GM21367 (cell line): ENCODE measurements at regions not wholly inside any gene's neighbourhood (a gene's known extent, or its start where the extent isn't known, plus 50 kb on each side); places are given as distances from the start of the nearest gene placed in this dataset.
"Not testable (repeated sequence)": the region's sequence is repeated elsewhere in the genome, so short reads cannot be mapped to it uniquely, and the experiment has no call there.

Experiments
- ATAC-seq: cut with Tn5 transposase; IDR thresholded peaks from one replicate; pipeline ENCODE4 v1.9.1; 2021; ENCODE audit not compliant: unreplicated experiment

DNA sequence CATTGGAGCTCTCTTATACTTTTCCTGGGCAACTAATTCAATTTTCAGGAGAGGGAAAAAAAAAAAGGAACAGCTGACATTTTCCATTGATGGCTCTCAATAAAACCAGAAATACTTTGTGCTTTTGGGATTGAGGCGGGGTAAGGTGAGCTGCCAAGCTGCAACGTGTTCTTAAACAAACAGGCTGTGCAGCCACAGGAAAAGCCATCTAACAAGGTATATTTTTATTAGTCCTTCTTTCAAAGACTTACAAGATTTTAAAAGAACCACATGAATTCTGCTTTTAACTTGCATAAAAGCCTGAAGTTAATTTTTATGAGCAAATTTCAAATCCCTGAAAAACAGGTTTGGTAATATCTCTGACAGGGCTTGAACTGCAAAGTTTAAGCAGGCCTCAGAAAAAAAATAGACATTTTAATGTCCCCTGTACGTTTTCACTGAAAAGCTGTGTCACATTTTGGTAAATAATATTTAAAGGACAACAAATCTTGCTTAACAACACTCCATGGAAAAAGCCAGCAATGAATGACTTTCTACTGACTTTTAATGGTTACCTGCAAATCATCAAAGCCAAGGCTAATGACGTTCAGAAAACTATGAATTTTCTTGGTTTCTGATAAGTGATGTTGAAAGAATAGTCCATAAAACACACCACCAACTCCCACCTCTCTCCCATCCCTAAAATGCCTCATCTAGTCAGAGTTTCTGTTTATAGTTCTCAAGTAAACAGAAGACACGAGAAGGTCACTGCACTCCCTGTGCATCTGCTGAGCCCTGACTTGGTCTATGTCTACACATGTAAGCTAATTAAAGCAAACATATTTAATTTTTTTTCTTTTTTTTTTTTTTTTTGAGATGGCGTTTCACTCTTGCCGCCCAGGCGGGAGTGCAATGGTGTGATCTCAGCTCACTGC lies 433.6 kb downstream of the PIK3R1 start:
- ATAC-seq: no peak

DNA sequence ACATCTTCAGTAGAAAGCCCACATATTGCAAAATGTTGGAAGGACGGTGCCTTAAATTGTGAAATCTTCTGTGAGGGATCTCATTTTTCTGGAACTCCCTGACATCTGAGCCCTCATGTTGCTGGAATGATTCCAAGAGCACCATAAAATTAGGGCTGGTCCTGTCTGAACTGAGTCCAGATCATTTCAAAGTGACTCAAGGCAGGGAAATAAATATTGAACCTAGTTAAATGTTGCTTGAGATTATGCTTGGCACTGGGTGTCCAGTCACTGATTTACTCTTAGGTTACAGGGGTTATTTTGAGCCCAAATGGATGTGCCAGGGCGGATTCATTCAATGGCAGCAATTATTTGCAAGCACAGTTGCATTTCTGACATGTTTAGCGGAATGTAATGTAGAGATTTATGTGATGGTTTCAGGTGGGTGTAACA lies 437.0 kb downstream of the PIK3R1 start:
- no peak for ATAC-seq

DNA sequence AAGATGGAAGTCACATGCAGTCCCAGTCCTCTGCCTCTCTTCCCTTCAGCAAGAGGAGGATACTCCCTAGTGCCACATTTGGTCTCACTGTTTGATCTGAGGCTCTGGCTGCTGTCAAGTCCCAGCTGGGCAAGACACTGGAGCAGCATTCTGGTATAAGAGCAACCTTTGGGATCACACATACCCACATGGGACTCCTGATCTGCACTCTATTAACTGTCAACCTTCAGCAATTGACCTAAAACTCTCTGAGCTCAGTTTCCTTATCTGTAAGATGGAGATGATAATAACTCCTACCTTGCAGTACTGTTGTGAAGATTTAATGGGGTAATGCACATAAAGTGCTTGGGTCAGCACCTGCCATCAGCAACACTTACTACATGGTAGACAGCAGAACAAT lies 437.9 kb downstream of the PIK3R1 start:
- no peak for ATAC-seq

DNA sequence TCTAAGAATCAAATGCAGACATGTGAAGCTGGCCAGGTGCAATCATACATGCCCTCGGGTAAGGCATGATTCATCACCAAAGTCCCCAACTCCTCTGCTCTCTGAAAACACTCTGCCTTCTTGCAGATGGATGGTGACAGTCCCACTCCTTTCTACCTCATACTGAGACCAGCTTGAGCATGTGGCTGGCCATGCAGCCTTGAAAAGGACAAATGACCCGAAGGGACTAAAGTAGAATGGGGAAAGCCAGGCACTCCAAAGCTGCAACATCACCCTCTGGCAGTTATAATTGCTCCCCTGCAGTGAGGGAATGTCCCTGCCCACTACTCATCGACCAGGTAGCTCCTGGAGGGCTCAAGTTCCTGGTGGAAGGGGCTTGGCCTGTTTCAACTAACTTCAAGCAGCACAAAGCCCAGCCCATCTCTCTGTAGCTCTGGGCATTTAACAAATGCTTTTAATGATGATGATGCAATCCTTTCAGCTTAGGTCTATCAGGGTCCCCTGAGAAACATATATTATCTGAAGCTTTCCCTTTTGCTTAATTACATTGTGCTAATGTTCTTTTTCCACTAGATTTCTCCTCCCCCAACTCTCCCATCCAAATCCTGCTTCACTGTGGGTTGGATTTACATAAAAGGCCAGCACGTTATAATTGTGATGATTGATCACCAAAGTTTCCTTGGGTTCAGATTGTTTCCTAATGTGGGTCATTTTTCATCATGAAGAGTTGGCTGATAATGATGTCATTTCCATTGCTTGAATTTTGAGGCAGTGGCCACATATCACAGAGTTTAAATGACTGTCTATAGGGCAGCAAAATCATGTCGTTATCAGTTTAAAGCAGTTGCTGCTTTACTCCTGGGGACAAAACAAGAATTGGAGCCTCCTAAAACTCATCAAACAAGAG lies 436.5 kb upstream of the SLC30A5 start:
- no peak for ATAC-seq

DNA sequence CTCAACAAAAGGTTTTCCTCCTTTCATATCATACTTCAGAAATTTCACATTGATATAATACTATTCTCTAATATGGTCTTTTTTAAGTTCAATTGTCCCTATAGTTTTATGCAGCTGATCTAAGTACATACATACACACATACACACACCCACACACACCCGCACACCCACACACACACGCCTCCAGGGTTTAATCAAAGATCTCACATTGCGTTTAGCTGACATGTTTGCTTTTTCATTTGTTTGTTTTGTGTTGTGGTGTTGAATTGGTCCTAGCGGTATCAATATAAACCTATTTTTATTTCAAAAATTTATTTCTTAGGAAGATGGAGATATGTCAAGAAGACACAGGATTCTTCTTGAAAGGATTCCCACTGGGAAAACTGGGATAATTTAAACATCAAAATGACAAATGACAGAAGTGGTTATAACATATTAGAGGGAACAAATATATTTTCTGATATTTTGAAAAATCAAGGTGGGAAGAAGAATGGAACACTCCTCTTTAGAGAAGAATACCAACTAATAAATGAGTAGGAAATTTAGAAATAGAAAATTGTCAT lies 434.9 kb upstream of the SLC30A5 start:
- ATAC-seq: no peak

DNA sequence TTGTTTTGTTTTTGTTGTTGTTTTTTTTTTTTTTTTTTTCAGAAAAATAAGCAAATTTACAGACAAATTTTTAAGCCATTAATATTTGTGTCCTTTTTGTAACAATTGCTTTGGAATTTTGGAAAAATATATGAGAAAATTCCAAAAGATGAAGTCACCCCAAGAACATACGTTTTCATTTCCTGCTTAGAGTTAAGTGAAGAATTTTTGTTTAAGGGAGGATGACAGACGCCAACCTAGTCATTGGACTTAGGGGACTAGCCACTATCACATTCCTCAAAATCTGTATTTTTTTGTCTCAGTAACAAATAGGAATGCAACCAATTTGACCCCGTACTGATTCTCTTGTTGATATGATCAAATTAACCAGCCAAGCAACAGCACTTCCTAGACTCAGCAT lies 433.9 kb upstream of the SLC30A5 start:
- no peak for ATAC-seq

DNA sequence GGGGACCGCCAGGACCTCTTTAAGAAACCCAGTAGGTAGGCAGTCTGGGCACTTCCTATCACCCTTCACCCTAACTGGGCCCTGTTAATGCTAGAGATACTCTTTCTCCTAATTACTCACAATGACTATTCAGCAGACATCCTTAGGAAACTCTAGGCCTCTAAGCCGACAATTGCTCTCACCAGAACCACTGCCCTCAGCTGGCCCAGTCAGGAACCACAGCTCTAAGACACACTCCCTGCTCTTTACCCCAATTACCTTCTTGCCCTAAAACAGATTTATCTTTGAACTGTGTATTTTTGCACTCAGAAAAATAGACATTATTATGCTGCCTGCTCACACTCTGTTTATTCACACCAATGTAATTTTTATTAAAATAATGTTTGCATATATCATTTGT lies 432.6 kb upstream of the SLC30A5 start:
- ATAC-seq: peak; percentile 53

DNA sequence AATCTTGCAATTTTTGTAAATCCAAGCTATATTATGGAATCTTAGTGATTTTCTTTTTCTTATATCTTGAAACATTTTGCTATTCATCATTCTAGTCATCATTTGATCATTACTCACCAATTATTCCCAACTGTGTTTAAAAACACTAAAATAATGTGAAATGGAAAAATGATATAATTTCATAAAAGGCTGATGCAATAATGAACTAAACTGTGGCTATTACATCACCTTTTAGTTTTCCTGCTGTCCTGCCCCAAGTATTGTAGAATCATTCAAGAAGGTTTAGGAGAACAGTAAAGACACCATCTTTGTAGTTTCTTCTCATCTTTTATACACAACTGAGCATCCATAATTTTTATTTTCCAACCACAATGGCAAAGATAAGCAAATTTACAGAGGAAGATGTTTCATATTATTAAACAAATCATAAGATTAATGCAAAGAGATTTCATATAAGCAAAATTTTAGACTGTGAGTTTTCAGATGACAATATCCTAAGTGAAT lies 431.0 kb upstream of the SLC30A5 start:
- no peak for ATAC-seq

DNA sequence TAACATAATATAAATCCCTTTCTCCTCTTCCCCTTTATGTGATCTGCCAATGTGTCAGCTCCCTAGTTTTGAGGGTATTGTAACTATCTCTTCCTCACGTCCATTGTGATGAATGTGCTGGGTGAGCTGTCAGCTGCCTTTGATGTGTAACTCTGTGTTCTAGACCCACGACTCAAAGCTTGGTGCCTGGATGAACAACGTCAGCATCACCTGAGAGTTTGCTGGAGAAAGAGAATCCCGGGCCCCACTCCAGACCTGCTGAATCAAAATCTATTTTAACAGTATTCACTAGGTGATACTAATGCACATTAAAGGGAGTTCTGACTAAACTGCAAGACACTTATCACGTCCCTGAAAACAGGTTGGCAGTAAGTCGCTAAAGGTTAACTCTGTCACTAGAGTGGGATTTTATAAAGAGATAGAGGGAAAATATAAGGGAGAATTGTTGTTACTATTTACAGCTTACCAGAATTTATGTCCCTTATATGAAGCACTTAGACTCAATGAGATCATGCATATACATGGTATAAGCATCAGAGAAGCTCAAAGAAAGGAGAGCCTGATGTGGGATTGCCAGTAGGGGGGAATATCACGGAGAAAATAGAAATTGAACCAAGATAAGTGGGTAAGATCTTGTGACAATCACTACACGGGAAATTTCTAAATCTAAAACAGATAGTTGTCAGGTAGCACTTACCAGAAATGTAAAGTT lies 423.8 kb upstream of the SLC30A5 start:
- no peak for ATAC-seq

DNA sequence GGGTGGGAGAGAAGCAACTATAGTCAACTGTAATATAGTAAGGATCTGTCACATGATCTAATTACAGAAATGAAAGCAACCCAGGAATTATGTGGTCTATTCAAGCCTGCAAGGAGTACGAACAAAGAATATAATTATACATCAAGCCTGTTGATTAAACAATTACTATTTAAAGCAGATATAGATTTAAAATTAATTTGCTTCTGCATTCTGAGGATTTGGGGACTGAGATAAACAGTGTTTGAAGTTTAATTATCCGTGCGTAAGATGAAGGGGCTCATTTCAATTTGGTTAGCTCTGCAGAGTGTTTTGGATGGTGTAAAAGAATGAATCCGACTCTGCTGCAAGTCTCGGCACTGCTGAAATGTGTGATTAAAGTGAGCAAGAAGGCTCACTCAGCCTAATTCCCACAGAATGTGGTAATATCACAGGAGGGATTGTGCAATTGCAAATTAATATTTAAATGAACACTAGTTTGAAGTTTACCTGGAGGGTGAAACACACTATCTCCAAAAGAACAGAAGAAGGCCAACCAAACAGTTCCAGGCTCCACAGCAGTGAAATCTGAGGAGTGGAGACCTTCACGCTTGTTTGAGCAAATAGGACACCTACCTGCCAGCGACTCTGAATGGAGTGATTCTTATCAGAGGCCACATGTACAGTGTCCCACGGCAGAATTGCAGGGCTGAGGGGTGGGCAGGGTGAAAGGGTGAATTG lies 420.6 kb upstream of the SLC30A5 start:
- no peak for ATAC-seq

DNA sequence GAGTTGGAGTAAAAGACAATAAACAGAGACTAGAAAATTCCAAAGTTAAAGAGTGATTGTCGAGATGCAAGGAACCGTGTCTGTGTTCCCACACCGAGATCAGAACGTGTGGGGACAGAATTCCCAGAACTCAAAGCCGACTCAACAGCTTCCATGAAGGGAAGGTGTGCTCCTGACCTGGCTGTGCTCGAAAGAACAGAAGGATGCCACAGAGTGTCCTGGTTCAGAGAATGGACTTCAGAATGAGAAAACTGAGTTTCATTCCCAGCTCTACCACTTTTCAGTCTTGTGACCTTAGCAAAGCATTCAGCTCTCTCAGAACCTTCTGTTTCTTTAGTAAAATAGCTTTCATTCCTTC lies 420.0 kb upstream of the SLC30A5 start:
- no peak for ATAC-seq

DNA sequence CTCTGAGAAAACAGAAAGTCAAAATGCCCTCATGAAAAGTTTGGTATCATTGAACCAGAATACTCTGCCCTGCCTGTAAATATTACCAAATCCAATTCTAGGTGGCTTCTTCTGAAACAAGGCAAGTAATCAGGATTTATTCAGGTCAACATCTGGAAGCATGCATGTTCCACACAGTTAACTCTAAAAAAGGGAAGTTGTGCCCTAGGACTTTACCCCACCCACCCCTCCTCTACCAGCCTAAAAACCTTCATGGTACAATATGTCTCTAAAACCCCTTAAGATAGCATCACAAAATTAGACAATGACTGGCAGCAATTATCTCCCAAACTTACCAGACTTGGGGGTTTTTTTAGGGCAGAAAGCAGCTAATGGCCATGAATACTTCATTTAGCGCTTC lies 414.8 kb upstream of the SLC30A5 start:
- no peak for ATAC-seq

DNA sequence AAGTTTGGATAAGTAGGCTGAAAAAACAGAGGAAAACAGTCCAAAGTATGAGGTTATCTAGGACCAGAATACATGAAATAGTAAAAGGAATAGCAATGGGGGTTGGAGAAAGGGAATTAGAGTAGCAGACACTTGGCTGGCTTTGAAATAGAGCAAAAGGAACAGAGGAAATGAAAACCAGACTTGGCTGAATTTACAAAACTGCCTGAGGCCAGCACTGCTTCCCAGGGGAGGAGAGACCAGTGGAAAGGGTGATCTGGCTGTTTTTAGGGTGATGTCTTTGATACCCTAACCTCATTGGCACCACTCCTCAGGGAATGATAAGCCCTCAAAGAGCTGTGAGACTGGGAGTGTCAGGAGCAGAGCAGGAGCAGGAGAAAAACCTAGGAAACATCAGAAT lies 413.4 kb upstream of the SLC30A5 start:
- no peak for ATAC-seq

DNA sequence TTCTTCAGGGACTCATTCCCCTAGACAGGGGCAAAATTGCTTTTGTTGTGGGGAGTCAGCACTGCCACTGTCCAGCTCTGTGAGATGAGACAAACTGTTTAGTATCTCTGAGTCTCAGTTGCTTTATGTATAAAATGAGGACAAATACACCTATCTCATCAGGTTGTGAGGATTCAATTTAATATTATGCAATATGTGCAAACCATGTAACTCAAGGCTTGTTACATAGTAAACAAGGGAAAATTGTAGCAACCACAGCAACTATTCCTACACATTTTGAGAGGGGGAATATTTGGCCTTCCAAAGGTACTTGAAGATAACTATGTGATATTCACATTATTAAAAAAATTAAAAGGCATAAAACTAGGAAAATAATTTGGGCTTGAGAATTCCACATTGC lies 411.9 kb upstream of the SLC30A5 start:
- no peak for ATAC-seq

DNA sequence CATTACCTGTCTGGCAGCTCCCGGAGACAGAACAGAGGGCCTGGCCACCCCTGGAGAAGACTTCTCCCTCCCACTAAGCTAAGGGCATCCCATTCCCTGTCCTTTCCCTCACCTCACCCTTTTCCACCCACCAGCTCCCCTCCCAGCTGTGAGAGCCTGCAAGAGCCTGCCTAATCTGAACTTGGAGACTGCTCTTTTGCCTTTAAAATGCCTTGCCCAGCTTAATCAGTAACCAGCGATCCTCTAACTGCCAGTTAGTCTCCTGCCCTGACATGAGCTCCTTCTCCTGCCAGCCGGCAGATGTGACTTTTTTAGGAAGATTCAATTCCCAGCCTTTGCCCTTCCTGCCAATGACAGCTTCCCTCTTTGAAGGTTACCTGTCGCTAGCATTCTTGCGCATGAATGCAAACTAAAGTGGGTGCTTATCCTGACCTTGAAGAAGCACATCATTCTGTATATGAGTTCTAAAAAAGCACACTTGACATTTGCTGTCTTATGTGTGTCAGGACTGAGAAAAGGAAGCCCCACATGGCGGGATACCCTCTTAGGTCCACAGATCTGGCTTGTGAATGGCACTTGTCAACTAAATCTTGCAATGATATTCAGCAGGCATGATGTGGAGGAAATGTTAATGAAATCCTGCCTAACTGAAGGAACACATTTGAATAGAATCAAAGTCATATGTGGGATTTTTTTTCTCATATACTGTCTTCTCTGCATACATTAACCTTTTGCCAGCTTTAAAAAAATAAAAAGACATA lies 411.2 kb upstream of the SLC30A5 start:
- ATAC-seq: no peak

DNA sequence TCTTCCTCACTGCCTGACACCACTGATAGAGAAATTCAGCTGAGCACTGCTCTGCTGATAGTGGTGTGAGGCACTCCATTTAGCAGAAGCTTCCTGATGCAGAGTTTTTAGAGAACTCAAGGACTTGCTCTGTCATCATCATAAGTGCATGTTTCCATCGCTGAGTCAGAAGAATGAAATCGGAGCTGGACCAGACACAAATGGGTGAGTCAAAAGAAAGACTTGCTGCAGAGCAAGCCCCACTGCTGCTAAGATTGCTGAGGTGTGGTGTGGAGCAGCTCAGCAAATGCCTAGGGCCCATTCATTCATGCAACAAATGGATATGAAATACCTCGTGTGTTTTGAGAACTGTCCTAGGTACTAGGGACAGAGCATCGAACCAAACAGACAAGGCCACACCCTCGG lies 410.2 kb upstream of the SLC30A5 start:
- ATAC-seq: no peak

DNA sequence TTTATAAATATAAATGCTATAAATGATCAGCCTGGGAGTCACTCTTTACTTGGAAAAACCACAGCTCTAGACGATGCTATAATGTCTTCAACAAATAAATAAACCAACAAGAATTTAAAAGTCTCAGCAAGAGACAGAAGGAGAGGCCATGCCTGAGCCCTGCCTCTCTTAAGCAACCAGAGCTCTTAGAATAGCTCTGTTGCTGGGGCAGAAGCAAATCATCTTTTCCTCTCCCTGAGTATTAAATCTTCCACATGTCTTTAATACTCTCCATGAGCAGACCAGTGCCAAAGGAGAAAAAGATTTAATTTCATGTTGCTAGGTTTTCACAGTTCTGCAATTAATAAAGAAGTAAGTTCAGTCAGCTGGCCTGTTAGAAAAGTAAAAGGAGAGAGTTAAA lies 408.0 kb upstream of the SLC30A5 start:
- no peak for ATAC-seq

DNA sequence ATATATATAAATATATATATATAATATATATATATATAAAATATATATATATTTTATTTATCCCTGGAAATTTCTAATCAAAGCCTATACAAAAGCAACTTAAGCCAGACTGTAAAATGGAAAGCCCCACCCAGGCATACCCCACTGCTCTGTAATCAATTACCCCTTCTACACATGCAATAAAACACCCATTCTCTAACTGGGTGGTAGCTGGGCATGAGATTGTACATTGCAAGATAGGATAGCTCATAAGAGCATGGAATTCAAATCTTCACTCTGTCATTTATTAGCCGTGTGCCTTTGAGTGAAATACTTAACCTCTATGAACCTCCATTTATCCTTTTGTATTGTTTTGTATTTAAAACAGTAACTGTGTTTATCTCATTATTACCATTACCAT lies 405.3 kb upstream of the SLC30A5 start:
- ATAC-seq: no peak

DNA sequence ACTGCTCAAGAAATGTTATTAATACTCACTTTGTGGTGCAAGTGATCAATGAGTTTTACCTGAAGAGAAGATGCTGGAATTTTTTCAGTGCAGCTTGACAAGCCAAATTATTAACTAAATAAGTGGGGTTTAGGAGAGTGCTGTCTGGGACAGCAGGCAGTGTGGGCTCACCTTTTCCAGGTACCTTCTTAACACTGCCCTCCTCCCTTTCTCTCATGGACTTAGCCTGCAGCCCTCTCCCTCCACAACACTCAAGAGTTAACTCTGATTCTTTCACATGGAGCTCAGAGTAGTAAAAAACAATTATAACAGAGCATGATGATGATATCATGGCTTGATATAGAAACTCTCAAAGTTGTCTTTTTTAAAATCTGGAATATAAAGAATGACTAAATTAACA lies 404.8 kb upstream of the SLC30A5 start:
- no peak for ATAC-seq

DNA sequence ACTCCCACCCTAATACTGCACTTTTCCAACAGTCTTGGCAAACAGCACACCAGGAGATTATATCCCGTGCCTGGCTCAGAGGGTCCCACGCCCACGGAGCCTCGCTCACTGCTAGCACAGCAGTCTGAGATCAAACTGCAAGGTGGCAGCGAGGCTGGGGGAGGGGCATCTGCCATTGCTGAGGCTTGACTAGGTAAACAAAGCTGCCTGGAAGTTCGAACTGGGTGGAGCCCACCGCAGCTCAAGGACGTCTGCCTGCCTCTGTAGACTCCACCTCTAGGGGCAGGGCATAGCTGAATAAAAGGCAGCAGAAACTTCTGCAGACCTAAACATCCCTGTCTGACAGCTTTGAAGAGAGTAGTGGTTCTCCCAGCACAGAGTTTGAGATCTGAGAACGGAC lies 401.9 kb upstream of the SLC30A5 start:
- ATAC-seq: not testable (repeated sequence)
